HL-60 (cell line): ENCODE measurements at regions not wholly inside any gene's neighbourhood (a gene's known extent, or its start where the extent isn't known, plus 50 kb on each side); places are given as distances from the start of the nearest gene placed in this dataset.
"Not testable (repeated sequence)": the region's sequence is repeated elsewhere in the genome, so short reads cannot be mapped to it uniquely, and the experiment has no call there.

Source experiments
- DNase-seq, 2 experiments: peaks; one replicate each; pipeline ENCODE4 v3.0.0-alpha.2; 2010 to 2020; ENCODE audit warnings: low read depth in 1 of 2, low spot score in 1 of 2
- H3K27ac ChIP-seq: fragments of 250-450 bp; sonication (Bioruptor Pico); replicated peaks from 2 replicates; pipeline ENCODE4 v1.5.1; 2020; ENCODE audit warnings: mild to moderate bottlenecking, moderate library complexity
- H3K27me3 ChIP-seq: fragments of 250-450 bp; sonication (Bioruptor Pico); 2 replicates; pipeline ENCODE4 v1.5.1; 2021; ENCODE audit warnings: mild to moderate bottlenecking, moderate library complexity; ENCODE audit not compliant: insufficient read depth, poor library complexity, severe bottlenecking
- H3K4me3 ChIP-seq: replicated peaks from 2 replicates; pipeline ENCODE4 v1.5.1; 2011; ENCODE audit warnings: mild to moderate bottlenecking, control low read depth, low read length; ENCODE audit not compliant: insufficient read depth
- CTCF ChIP-seq: IDR thresholded peaks from one replicate; pipeline ENCODE4 v1.5.1; 2011; ENCODE audit warnings: low read length, control low read depth, inconsistent platforms; ENCODE audit not compliant: insufficient read depth
- GABPA ChIP-seq: IDR thresholded peaks from 2 replicates; pipeline ENCODE4 v1.6.1; 2012; ENCODE audit warnings: low read depth
- POLR2AphosphoS5 ChIP-seq: IDR thresholded peaks from 2 replicates; pipeline ENCODE4 v1.6.1; 2012; ENCODE audit warnings: low read depth
- REST ChIP-seq: IDR thresholded peaks from 2 replicates; pipeline ENCODE4 v1.6.1; 2012; ENCODE audit warnings: low read depth; ENCODE audit not compliant: insufficient replicate concordance
- SPI1 ChIP-seq: IDR thresholded peaks from 2 replicates; pipeline ENCODE4 v1.6.1; 2012; ENCODE audit warnings: low read depth, mild to moderate bottlenecking, borderline replicate concordance

GRCh38 chr7:50251765-50252164 lies 52.8 kb upstream of the IKZF1 start:
- Histone ChIP-seq H3K27ac (no peak overlapping the region), H3K4me3 (no peak overlapping the region), H3K27me3 (no peaks in the 10 kb centered on the region)
- no peak for DNase-seq
- no peak for TF ChIP-seq CTCF
- no peak for TF ChIP-seq GABPA
- no peak for TF ChIP-seq POLR2AphosphoS5
- no peak for TF ChIP-seq SPI1
- no peak for TF ChIP-seq REST

GRCh38 chr7:50246551-50246950 lies 58.0 kb upstream of the IKZF1 start:
- Histone ChIP-seq H3K27ac (no peak overlapping the region), H3K4me3 (no peak overlapping the region), H3K27me3 (no peaks in the 10 kb centered on the region)
- TF ChIP-seq SPI1 (no peak), GABPA (no peak), CTCF (no peak), REST (no peak), POLR2AphosphoS5 (no peak)
- DNase-seq, result no peak

GRCh38 chr7:50242111-50242510 lies 62.4 kb upstream of the IKZF1 start:
- not testable (repeated sequence) for H3K4me3 ChIP-seq, H3K27ac ChIP-seq, H3K27me3 ChIP-seq, DNase-seq

GRCh38 chr7:50240699-50241098 lies 63.8 kb upstream of the IKZF1 start:
- not testable (repeated sequence) for H3K27me3 ChIP-seq, H3K4me3 ChIP-seq, H3K27ac ChIP-seq, DNase-seq

GRCh38 chr7:50229964-50230363 lies 74.6 kb upstream of the IKZF1 start:
- no peak overlapping the region for H3K4me3 ChIP-seq
- no peaks in the 10 kb centered on the region for H3K27me3 ChIP-seq
- DNase-seq, result no peak
- H3K27ac ChIP-seq, result no peak overlapping the region; the same call in 1 of the 2 replicates
- peak; percentile 85 for TF ChIP-seq CTCF
- TF ChIP-seq SPI1, result no peak
- TF ChIP-seq REST, result no peak
- no peak for TF ChIP-seq GABPA
- no peak for TF ChIP-seq POLR2AphosphoS5
